ENCODE measurements at regions not wholly inside any gene's neighbourhood (a gene's known extent, or its start where the extent isn't known, plus 50 kb on each side); places are given as distances from the start of the nearest gene placed in this dataset.

DNA sequence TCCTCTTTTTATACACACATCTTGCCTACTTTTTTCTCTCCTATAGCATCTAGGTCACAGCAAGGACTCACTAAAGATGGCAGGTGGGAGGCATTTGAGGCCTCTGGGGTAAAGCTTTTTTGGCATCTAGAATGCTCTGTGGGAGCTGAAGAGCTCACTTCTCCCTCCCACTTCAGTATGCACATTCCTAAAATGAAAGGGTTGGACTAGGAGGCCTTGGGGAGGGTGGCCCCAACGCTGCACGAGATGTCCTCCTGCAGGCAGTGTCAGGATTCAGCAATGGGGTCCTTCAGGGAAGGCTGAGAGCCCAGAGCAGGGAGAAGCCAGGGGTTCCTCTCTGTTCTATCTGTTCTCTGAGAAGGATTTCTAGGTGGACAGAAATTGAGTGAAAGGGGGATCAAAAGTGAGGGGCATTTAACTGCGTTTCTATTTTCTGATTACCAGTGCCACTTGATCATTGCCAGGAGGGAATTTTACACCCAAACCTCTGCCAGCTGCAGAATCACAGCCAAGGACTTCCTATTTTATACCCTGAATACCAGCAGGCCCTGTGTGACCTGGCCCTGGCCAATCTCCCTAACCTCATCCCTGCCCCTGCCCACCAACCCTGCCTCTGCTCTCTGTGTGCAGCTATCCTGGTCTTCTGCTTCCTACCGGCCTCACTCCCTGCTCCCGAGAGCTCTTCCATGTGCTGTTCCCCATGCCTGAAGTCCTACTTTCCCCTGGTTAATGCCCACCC, 186.2 kb downstream of the CYP26B1 start:
- no peak overlapping the region for H2AFZ ChIP-seq (ENCODE audit: low read depth, low read length)
- ATAC-seq = no peak
- H4K20me1 ChIP-seq (replicated peaks; ENCODE audit: control insufficient read depth, insufficient read depth, low read length) = no peaks in the 10 kb centered on the region
- intact Hi-C loops (cut with micrococcal nuclease) (no loop called here), in situ Hi-C loops (cut with MboI) (no loop called here)
- no peaks in the 10 kb centered on the region for H3K4me1 ChIP-seq (replicated peaks in 1 of 2; ENCODE audit: control insufficient read depth in 2 of 2, insufficient read depth in 2 of 2, low read length in 2 of 2)
- H3K4me3 ChIP-seq = no peak overlapping the region
- no peak overlapping the region for H3K9ac ChIP-seq (ENCODE audit: insufficient read depth in 1 of 2, low read depth in 2 of 2, low read length in 2 of 2)
- no peak overlapping the region for H3K27ac ChIP-seq (ENCODE audit: extremely low read depth, low read depth, low read length)
- BruUV-seq (replicated peaks) = no TSS peak
- ChIA-PET CTCF (ENCODE audit: low intra/inter-chr PET ratio) (no interaction called here), POLR2A (no interaction called here)
- FAIRE-seq = no peak
- 3% methylated on average over 5 of the region's 5 CpGs for WGBS (ENCODE audit: insufficient coverage, low coverage, missing lambda C conversion rate)
- H3K9me3 ChIP-seq (replicated peaks; ENCODE audit: control insufficient read depth, insufficient read depth, low read depth, low read length) = no peaks in the 10 kb centered on the region; the same call in 1 of the 2 replicates
- DNase-seq (ENCODE audit: extremely low read depth in 1 of 4, low spot score in 3 of 4) = no peak
- H3K36me3 ChIP-seq (ENCODE audit: control insufficient read depth, insufficient read depth, low read length) = no peaks in the 10 kb centered on the region
- no peak overlapping the region for H3K4me2 ChIP-seq (ENCODE audit: insufficient read depth, low read length)
- no peaks in the 10 kb centered on the region for H3K9me1 ChIP-seq (ENCODE audit: control insufficient read depth, insufficient read depth, low read length)
- H3K79me2 ChIP-seq (ENCODE audit: control insufficient read depth, insufficient read depth, low read length) = no peaks in the 10 kb centered on the region
- H3K27me3 ChIP-seq (ENCODE audit: control insufficient read depth in 2 of 2, insufficient read depth in 2 of 2, low read length in 2 of 2) = no peaks in the 10 kb centered on the region; a peak in 1 of 5 replicates
- TF ChIP-seq PREB (CRISPR knock-in tag; IDR thresholded peaks at IDR 0.05) (no peak), ZNF695 (CRISPR knock-in tag; IDR thresholded peaks at IDR 0.05) (no peak), SAP30 (IDR thresholded peaks at IDR 0.05; ENCODE audit: borderline replicate concordance, insufficient read depth, low read depth, low read length, poor library complexity, severe bottlenecking) (no peak), KHSRP (IDR thresholded peaks at IDR 0.05) (no peak), ZNF165 (CRISPR knock-in tag; IDR thresholded peaks at IDR 0.05; ENCODE audit: borderline replicate concordance) (no peak), SOX6 (IDR thresholded peaks at IDR 0.05) (no peak), ZC3H4 (CRISPR knock-in tag; IDR thresholded peaks at IDR 0.05; ENCODE audit: borderline replicate concordance) (no peak), NFXL1 (CRISPR knock-in tag; IDR thresholded peaks at IDR 0.05) (no peak), CLOCK (CRISPR knock-in tag; IDR thresholded peaks at IDR 0.05; ENCODE audit: borderline replicate concordance) (no peak), SMARCA4 (IDR thresholded peaks at IDR 0.05) (no peak), NR2C1 (IDR thresholded peaks at IDR 0.05) (no peak), NR2C1 (tag; IDR thresholded peaks at IDR 0.05) (no peak), NELFE (IDR thresholded peaks at IDR 0.05; ENCODE audit: insufficient read depth, insufficient read length) (no peak), CBX2 (IDR thresholded peaks at IDR 0.05; ENCODE audit: insufficient read depth, low read length, poor library complexity, severe bottlenecking) (no peak), C11orf30 (IDR thresholded peaks at IDR 0.05; ENCODE audit: low read depth) (no peak), PKNOX1 (IDR thresholded peaks at IDR 0.05) (no peak)
- TF ChIP-seq, protein P1, sequence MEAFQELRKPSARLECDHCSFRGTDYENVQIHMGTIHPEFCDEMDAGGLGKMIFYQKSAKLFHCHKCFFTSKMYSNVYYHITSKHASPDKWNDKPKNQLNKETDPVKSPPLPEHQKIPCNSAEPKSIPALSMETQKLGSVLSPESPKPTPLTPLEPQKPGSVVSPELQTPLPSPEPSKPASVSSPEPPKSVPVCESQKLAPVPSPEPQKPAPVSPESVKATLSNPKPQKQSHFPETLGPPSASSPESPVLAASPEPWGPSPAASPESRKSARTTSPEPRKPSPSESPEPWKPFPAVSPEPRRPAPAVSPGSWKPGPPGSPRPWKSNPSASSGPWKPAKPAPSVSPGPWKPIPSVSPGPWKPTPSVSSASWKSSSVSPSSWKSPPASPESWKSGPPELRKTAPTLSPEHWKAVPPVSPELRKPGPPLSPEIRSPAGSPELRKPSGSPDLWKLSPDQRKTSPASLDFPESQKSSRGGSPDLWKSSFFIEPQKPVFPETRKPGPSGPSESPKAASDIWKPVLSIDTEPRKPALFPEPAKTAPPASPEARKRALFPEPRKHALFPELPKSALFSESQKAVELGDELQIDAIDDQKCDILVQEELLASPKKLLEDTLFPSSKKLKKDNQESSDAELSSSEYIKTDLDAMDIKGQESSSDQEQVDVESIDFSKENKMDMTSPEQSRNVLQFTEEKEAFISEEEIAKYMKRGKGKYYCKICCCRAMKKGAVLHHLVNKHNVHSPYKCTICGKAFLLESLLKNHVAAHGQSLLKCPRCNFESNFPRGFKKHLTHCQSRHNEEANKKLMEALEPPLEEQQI (IDR thresholded peaks at IDR 0.05) = no peak

Data from K562 (cell line).